Heart left ventricle (tissue), 16 donors: ENCODE measurements at regions not wholly inside any gene's neighbourhood (a gene's known extent, or its start where the extent isn't known, plus 50 kb on each side); places are given as distances from the start of the nearest gene placed in this dataset.

Experiments
- ATAC-seq, 4 donors: fragments of 200-7000 bp; cut with Tn5 transposase; one replicate each; pipeline ENCODE4 v1.9.1; 2020 to 2022; ENCODE audit warnings: moderate library complexity in 4 of 4, mild to moderate bottlenecking in 3 of 4, moderate number of reproducible peaks in 1 of 4
- DNase-seq, 5 donors: peaks; one replicate each; pipeline ENCODE4 v3.0.0-alpha.2; 2020
- H3K27ac ChIP-seq, 12 donors: fragments of 200-600 bp; sonication (generic) in 4 of 12; one replicate each; pipeline versions ENCODE4 v1.5.0 to v1.8.0; 2016 to 2022; ENCODE audit warnings: mild to moderate bottlenecking in 2 of 12
- H3K27me3 ChIP-seq, 9 donors: fragments of 200-600 bp; sonication (generic) in 2 of 9; one replicate each; pipeline versions ENCODE4 v1.5.1 to v1.8.0; 2016 to 2022; ENCODE audit warnings: mild to moderate bottlenecking in 3 of 9
- H3K36me3 ChIP-seq, 9 donors: fragments of 200-600 bp; sonication (generic) in 2 of 9; one replicate each; pipeline versions ENCODE4 v1.5.0 to v1.8.0; 2018 to 2022; ENCODE audit warnings: mild to moderate bottlenecking in 2 of 9
- H3K4me1 ChIP-seq, 12 donors: fragments of 200-600 bp; sonication (generic) in 4 of 12; one replicate each; pipeline versions ENCODE4 v1.5.0 to v1.8.0; 2016 to 2022; ENCODE audit warnings: mild to moderate bottlenecking in 3 of 12
- H3K4me3 ChIP-seq, 12 donors: fragments of 200-600 bp; sonication (generic) in 4 of 12; one replicate each; pipeline versions ENCODE4 v1.5.0 to v1.8.0; 2017 to 2022; ENCODE audit warnings: mild to moderate bottlenecking in 9 of 12, moderate library complexity in 4 of 12
- H3K9me3 ChIP-seq, 12 donors: fragments of 200-600 bp; sonication (generic) in 4 of 12; one replicate each; pipeline versions ENCODE4 v1.5.0 to v1.8.0; 2016 to 2022; ENCODE audit warnings: mild to moderate bottlenecking in 1 of 12
- CTCF ChIP-seq, 12 donors: fragments of 200-600 bp; sonication (generic) in 4 of 12; IDR thresholded peaks; one replicate each; pipeline versions ENCODE4 v1.5.0 to v1.8.0; 2018 to 2022; ENCODE audit warnings: antibody characterized with exemption in 12 of 12, mild to moderate bottlenecking in 5 of 12
- POLR2A ChIP-seq, 2 donors: fragments of 450-650 bp; IDR thresholded peaks; one replicate each; pipeline ENCODE4 v1.6.1; 2017; ENCODE audit warnings: antibody characterized with exemption in 2 of 2, mild to moderate bottlenecking in 2 of 2, moderate library complexity in 2 of 2
- WGBS, 4 donors: extraction: QIAGEN DNeasy Blood & Tissue Kit in 2 of 4; methylation state at CpG; one replicate each; pipeline versions ENCODE4 v1.1.5 to v1.1.7; 2013 to 2018; 5-methylcytosine and 5-hydroxymethylcytosine counted together
- intact Hi-C, 10 donors: fragments of 100-400 bp; cut with DNase I; formaldehyde crosslinking; loops; one replicate each; pipeline versions ENCODE4 v1.11.1 to v1.14.2; 2022
- donor health status: ischemic (EF 13 %, LVEDD 7.1; RV severe dilation, severe dysfunction).
- donor health status: healthy with polysubstance abuse.
- donor health status: DM: no; HTN: yes; CAD: no.
- donor health status: DM: no; HTN: no; CAD: no.
- donor health status: ischemic (EF 25% LVEDD 6.9; RV normal size, moderate dysfunction).
- donor health status: ischemic (EF 25% LVEDD 5.7; RV mildly dilated, moderate dysfunction).
- donor health status: healthy.
- donor health status: DM: yes; HTN: yes; CAD: no.
- donor health status: ischemic (EF 35%, LVEDD 5.7; RV mildly dilated, moderate dysfunction).
- donor health status: nonischemic (EF 11% LVEDD 7.7; RV severe dilation, severe dysfunction).
- donor health status: DM: yes; HTN: yes; CAD: no.
- donor health status: PGD.
- donor health status: ischemic (EF 29% LVEDD 5.4; RV normal size, mild dysfunction).
- donor health status: nonischemic (EF 23%, LVEDD 6.1; RV moderate dilation, normal function).

GRCh38 chr3:159007331-159007730, 205.5 kb downstream of the MFSD1 start:
- H3K4me3 ChIP-seq, result no peak overlapping the region
- no peak for TF ChIP-seq POLR2A (IDR thresholded peaks at IDR 0.05)
- TF ChIP-seq CTCF (IDR thresholded peaks at IDR 0.05), result no peak
- no peaks in the 10 kb centered on the region for H3K27me3 ChIP-seq
- no peaks in the 10 kb centered on the region for H3K36me3 ChIP-seq
- ATAC-seq (no peak), DNase-seq (no peak)
- no peaks in the 10 kb centered on the region for H3K4me1 ChIP-seq
- no peaks in the 10 kb centered on the region for H3K9me3 ChIP-seq
- intact Hi-C loops, result no loop called here
- WGBS, 4 donors, result 8 to 27% (median 15%) methylated on average over 1 of the region's 1 CpG
- no peak overlapping the region for H3K27ac ChIP-seq

- Histone ChIP-seq H3K9me3 (no peaks in the 10 kb centered on the region), H3K27ac (no peak overlapping the region), H3K4me3 (no peak overlapping the region), H3K4me1 (no peaks in the 10 kb centered on the region), H3K36me3 (no peaks in the 10 kb centered on the region), H3K27me3 (no peaks in the 10 kb centered on the region)
- TF ChIP-seq POLR2A (IDR thresholded peaks at IDR 0.05) (no peak), CTCF (IDR thresholded peaks at IDR 0.05) (no peak)
- ATAC-seq (no peak), DNase-seq (no peak)
- intact Hi-C loops, result no loop called here
- WGBS, 4 donors, result 27 to 32% (median 30%) methylated on average over 4 of the region's 4 CpGs
Observed at GRCh38 chr3:159008401-159008800, 206.5 kb downstream of the MFSD1 start.

- DNase-seq, result no peak
- no peaks in the 10 kb centered on the region for H3K4me1 ChIP-seq
- no peaks in the 10 kb centered on the region for H3K36me3 ChIP-seq
- no peak overlapping the region for H3K27ac ChIP-seq
- no peak for TF ChIP-seq POLR2A (IDR thresholded peaks at IDR 0.05)
- intact Hi-C loops, result no loop called here
- no peak for ATAC-seq
- peaks cover 0 to 32% (median 19%) of the 10 kb centered on the region in 12 donors for H3K9me3 ChIP-seq
- WGBS, 4 donors, result 64 to 87% (median 70%) methylated on average over 2 of the region's 2 CpGs
- H3K27me3 ChIP-seq, result no peaks in the 10 kb centered on the region
- H3K4me3 ChIP-seq, result no peak overlapping the region
Observed at GRCh38 chr3:159018341-159018740, 216.5 kb downstream of the MFSD1 start.

- Histone ChIP-seq H3K4me3 (no peak overlapping the region), H3K27me3 (no peaks in the 10 kb centered on the region), H3K9me3 (peaks cover 0 to 42% (median 21%) of the 10 kb centered on the region in 12 donors), H3K36me3 (no peaks in the 10 kb centered on the region), H3K27ac (no peak overlapping the region), H3K4me1 (no peaks in the 10 kb centered on the region)
- ATAC-seq (no peak), DNase-seq (no peak)
- no peak for TF ChIP-seq CTCF (IDR thresholded peaks at IDR 0.05)
- TF ChIP-seq POLR2A (IDR thresholded peaks at IDR 0.05), result no peak
- 32 to 66% (median 44%) methylated on average over 2 of the region's 2 CpGs for WGBS, 4 donors
- intact Hi-C loops, result no loop called here
Observed at GRCh38 chr3:159025733-159026132, 223.9 kb downstream of the MFSD1 start.

GRCh38 chr3:159026510-159026909, 224.7 kb downstream of the MFSD1 start:
- no peaks in the 10 kb centered on the region for H3K36me3 ChIP-seq
- no peak overlapping the region for H3K27ac ChIP-seq
- DNase-seq, result no peak
- peaks cover 0 to 35% (median 19%) of the 10 kb centered on the region in 12 donors for H3K9me3 ChIP-seq
- H3K4me1 ChIP-seq, result no peaks in the 10 kb centered on the region
- 91 to 100% (median 92%) methylated on average over 1 of the region's 1 CpG; no CpG with 5 or more reads in 1 of the 4 donors for WGBS, 4 donors
- intact Hi-C loops, result no loop called here
- TF ChIP-seq POLR2A (IDR thresholded peaks at IDR 0.05) (no peak), CTCF (IDR thresholded peaks at IDR 0.05) (no peak)
- ATAC-seq, result no peak
- H3K4me3 ChIP-seq, result no peak overlapping the region
- no peaks in the 10 kb centered on the region for H3K27me3 ChIP-seq
